Progenitor cell of endocrine pancreas (in vitro differentiated cells): ENCODE measurements at regions not wholly inside any gene's neighbourhood (a gene's known extent, or its start where the extent isn't known, plus 50 kb on each side); places are given as distances from the start of the nearest gene placed in this dataset.

ENCODE experiments used
- DNase-seq: peaks from one replicate; pipeline ENCODE4 v3.0.0; 2021; ENCODE audit warnings: low spot score; ENCODE audit not compliant: unreplicated experiment
- H3K27ac Mint-ChIP-seq: 2 replicates; pipeline ENCODE4 v1.8.0; 2021; ENCODE audit warnings: mild to moderate bottlenecking, moderate library complexity, mixed read lengths
- H3K27me3 Mint-ChIP-seq: 2 replicates; pipeline ENCODE4 v1.8.0; 2021; ENCODE audit warnings: mixed read lengths
- H3K36me3 Mint-ChIP-seq: 2 replicates; pipeline ENCODE4 v1.8.0; 2022; ENCODE audit warnings: mixed read lengths; ENCODE audit not compliant: insufficient read depth
- H3K4me1 Mint-ChIP-seq: 2 replicates; pipeline ENCODE4 v1.8.0; 2021; ENCODE audit warnings: low read depth, mixed read lengths
- H3K4me3 Mint-ChIP-seq: 2 replicates; pipeline ENCODE4 v1.8.0; 2021; ENCODE audit warnings: low read depth, mild to moderate bottlenecking, moderate library complexity, mixed read lengths
- H3K9me3 Mint-ChIP-seq: 2 replicates; pipeline ENCODE4 v1.8.0; 2021; ENCODE audit warnings: low read depth, mixed read lengths
- CTCF ChIP-seq: fragments of 200-600 bp; sonication (generic); IDR thresholded peaks from one replicate; pipeline ENCODE4 v1.5.0; 2021; ENCODE audit warnings: antibody characterized with exemption, mild to moderate bottlenecking; ENCODE audit not compliant: unreplicated experiment

DNA sequence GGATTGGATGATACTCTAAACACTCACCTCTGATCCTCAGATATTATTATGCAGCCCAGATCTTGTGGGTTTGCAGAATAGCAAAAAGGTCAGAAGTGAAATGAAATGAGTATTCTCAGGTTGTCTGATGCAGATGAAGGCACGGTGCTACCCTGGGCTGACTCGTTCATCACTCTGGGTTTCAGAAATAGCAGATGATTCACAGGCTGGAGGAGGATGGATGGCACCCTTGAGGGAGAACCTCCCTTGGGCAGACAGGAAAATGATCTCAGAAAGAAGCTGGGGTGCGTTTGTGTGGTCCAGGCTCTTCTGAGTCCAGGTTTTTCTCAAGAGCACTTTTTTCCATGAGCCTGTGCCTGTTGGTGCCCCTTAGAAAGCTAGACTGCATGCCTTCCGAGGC lies 515.8 kb upstream of the MKI67 start:
- peaks cover 4% of the 10 kb centered on the region for H3K9me3 Mint-ChIP-seq
- peaks cover 2% of the 10 kb centered on the region for H3K27me3 Mint-ChIP-seq
- no peaks in the 10 kb centered on the region for H3K4me1 Mint-ChIP-seq
- H3K36me3 Mint-ChIP-seq = no peaks in the 10 kb centered on the region
- H3K27ac Mint-ChIP-seq = no peak overlapping the region
- no peak overlapping the region for H3K4me3 Mint-ChIP-seq
- DNase-seq = no peak
- no peak for TF ChIP-seq CTCF

GRCh38 chr10:128642502-128642901 lies 516.3 kb upstream of the MKI67 start:
- H3K27me3 Mint-ChIP-seq = peaks cover 3% of the 10 kb centered on the region
- TF ChIP-seq CTCF = no peak
- DNase-seq = no peak
- no peaks in the 10 kb centered on the region for H3K4me1 Mint-ChIP-seq
- H3K36me3 Mint-ChIP-seq = no peaks in the 10 kb centered on the region
- peaks cover 4% of the 10 kb centered on the region for H3K9me3 Mint-ChIP-seq
- H3K27ac Mint-ChIP-seq = no peak overlapping the region
- no peak overlapping the region for H3K4me3 Mint-ChIP-seq

DNA sequence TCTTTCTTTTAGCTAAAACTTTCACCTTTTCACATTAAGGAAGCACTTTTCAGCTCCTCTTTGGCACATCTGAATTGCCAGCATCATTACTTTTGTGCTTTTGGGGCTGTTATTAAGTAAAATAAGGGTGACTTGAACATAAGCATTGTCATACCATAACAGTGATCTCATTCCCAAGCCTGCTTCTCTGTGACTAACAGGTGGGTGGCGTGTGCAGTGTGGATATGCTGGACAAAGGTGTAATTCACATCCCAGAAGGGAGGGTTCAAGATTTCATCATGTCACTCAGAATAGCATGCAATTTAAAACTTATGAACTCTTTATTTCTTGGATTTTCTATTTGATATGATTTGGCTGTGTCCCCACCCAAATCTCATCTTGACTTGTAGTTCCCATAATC lies 517.4 kb upstream of the MKI67 start:
- no peak overlapping the region for H3K27ac Mint-ChIP-seq
- H3K9me3 Mint-ChIP-seq = peaks cover 3% of the 10 kb centered on the region
- H3K36me3 Mint-ChIP-seq = no peaks in the 10 kb centered on the region
- DNase-seq = no peak
- peaks cover 3% of the 10 kb centered on the region for H3K27me3 Mint-ChIP-seq
- no peak for TF ChIP-seq CTCF
- no peak overlapping the region for H3K4me3 Mint-ChIP-seq
- H3K4me1 Mint-ChIP-seq = no peaks in the 10 kb centered on the region

DNA sequence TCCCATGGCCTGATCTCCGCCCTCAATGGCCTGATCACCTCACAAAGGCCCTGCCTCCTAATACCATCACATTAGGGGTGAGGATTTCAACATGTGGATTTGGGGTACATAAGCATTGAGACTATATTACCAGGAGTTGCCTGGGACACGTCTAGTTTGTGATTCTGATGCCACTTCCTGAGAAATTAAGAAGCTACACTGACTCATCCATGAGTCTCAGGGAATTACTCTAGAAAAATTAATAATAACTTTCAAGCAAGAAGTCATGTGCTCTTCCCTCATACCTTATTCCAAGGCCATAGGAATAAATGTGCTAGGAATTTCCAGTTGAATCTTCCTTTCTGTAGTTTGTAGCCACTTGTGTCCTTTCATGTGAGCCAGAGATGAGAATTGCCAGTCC lies 519.3 kb upstream of the MKI67 start:
- Mint-ChIP-seq H3K4me3 (no peak overlapping the region), H3K27ac (no peak overlapping the region), H3K27me3 (peaks cover 8% of the 10 kb centered on the region), H3K9me3 (no peaks in the 10 kb centered on the region), H3K4me1 (no peaks in the 10 kb centered on the region), H3K36me3 (no peaks in the 10 kb centered on the region)
- DNase-seq = no peak
- TF ChIP-seq CTCF = no peak

- H3K36me3 Mint-ChIP-seq = no peaks in the 10 kb centered on the region
- no peaks in the 10 kb centered on the region for H3K4me1 Mint-ChIP-seq
- no peak for TF ChIP-seq CTCF
- DNase-seq = no peak
- H3K9me3 Mint-ChIP-seq = no peaks in the 10 kb centered on the region
- H3K27ac Mint-ChIP-seq = no peak overlapping the region
- peaks cover 11% of the 10 kb centered on the region for H3K27me3 Mint-ChIP-seq
- no peak overlapping the region for H3K4me3 Mint-ChIP-seq
Measured at GRCh38 chr10:128646956-128647355, 520.7 kb upstream of the MKI67 start.
